ENCODE measurements at regions not wholly inside any gene's neighbourhood (a gene's known extent, or its start where the extent isn't known, plus 50 kb on each side); places are given as distances from the start of the nearest gene placed in this dataset.

DNA sequence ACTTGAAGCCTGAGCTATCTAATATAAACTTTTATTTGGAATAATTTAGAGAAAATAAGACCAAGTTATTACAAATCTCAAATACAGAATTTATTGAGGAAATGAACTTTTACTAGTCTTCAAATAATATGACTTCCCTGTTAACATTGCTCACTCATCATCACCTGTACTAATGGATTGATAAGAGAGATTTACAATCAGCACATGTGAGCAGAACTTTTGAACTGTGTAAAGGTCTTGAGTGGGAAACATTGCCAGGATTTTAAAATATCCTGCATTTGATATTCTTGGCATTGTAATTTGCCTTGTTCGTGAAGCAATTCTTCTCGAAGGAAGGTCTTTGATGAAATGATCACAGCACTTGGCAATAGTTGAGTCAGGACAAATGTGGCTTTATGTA lies 111.9 kb downstream of the FGF9 start:
- TF ChIP-seq, protein P1, sequence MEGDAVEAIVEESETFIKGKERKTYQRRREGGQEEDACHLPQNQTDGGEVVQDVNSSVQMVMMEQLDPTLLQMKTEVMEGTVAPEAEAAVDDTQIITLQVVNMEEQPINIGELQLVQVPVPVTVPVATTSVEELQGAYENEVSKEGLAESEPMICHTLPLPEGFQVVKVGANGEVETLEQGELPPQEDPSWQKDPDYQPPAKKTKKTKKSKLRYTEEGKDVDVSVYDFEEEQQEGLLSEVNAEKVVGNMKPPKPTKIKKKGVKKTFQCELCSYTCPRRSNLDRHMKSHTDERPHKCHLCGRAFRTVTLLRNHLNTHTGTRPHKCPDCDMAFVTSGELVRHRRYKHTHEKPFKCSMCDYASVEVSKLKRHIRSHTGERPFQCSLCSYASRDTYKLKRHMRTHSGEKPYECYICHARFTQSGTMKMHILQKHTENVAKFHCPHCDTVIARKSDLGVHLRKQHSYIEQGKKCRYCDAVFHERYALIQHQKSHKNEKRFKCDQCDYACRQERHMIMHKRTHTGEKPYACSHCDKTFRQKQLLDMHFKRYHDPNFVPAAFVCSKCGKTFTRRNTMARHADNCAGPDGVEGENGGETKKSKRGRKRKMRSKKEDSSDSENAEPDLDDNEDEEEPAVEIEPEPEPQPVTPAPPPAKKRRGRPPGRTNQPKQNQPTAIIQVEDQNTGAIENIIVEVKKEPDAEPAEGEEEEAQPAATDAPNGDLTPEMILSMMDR (IDR thresholded peaks at IDR 0.05), result no peak
- no peak for TF ChIP-seq POLR2AphosphoS5 (IDR thresholded peaks at IDR 0.05)
